ENCODE measurements at regions not wholly inside any gene's neighbourhood (a gene's known extent, or its start where the extent isn't known, plus 50 kb on each side); places are given as distances from the start of the nearest gene placed in this dataset.
"Not testable (repeated sequence)": the region's sequence is repeated elsewhere in the genome, so short reads cannot be mapped to it uniquely, and the experiment has no call there.

GRCh38 chr6:134621858-134622257 lies 303.9 kb upstream of the SGK1 start:
- H3K36me3 ChIP-seq (ENCODE audit: control insufficient read depth, insufficient read depth, low read length) = no peaks in the 10 kb centered on the region
- no peak for TF ChIP-seq CTCF (IDR thresholded peaks at IDR 0.05)
- no peak overlapping the region for H3K9ac ChIP-seq
- H3K4me3 ChIP-seq (ENCODE audit: low read depth, low read length) = no peak overlapping the region
- H3K9me3 ChIP-seq (ENCODE audit: control insufficient read depth, low read length) = no peaks in the 10 kb centered on the region
- H3K4me1 ChIP-seq = no peaks in the 10 kb centered on the region
- H3K79me2 ChIP-seq = no peaks in the 10 kb centered on the region
- no peaks in the 10 kb centered on the region for H3K27me3 ChIP-seq (ENCODE audit: control insufficient read depth, insufficient read depth, low read length)
- no peak overlapping the region for H3K4me2 ChIP-seq (ENCODE audit: low read length)
- peak overlapping the region; percentile 9 for H2AFZ ChIP-seq
- no peak overlapping the region for H3K27ac ChIP-seq

GRCh38 chr6:134619789-134620188 lies 301.9 kb upstream of the SGK1 start:
- no peak for TF ChIP-seq CTCF (IDR thresholded peaks at IDR 0.05)
- no peak overlapping the region for H3K4me2 ChIP-seq (ENCODE audit: low read length)
- no peak overlapping the region for H2AFZ ChIP-seq
- H3K36me3 ChIP-seq (ENCODE audit: control insufficient read depth, insufficient read depth, low read length) = no peaks in the 10 kb centered on the region
- H3K79me2 ChIP-seq = no peaks in the 10 kb centered on the region
- H3K27me3 ChIP-seq (ENCODE audit: control insufficient read depth, insufficient read depth, low read length) = no peaks in the 10 kb centered on the region
- no peaks in the 10 kb centered on the region for H3K4me1 ChIP-seq
- H3K4me3 ChIP-seq (ENCODE audit: low read depth, low read length) = no peak overlapping the region
- no peak overlapping the region for H3K27ac ChIP-seq
- no peak overlapping the region for H3K9ac ChIP-seq
- no peaks in the 10 kb centered on the region for H3K9me3 ChIP-seq (ENCODE audit: control insufficient read depth, low read length)

GRCh38 chr6:134619077-134619476 lies 301.2 kb upstream of the SGK1 start:
- TF ChIP-seq CTCF (IDR thresholded peaks at IDR 0.05) = no peak
- Histone ChIP-seq H3K4me1 (no peaks in the 10 kb centered on the region), H3K4me2 (ENCODE audit: low read length) (no peak overlapping the region), H3K79me2 (no peaks in the 10 kb centered on the region), H3K27ac (no peak overlapping the region), H3K4me3 (ENCODE audit: low read depth, low read length) (no peak overlapping the region), H3K9ac (no peak overlapping the region), H3K36me3 (ENCODE audit: control insufficient read depth, insufficient read depth, low read length) (no peaks in the 10 kb centered on the region), H3K9me3 (ENCODE audit: control insufficient read depth, low read length) (no peaks in the 10 kb centered on the region), H2AFZ (no peak overlapping the region), H3K27me3 (ENCODE audit: control insufficient read depth, insufficient read depth, low read length) (no peaks in the 10 kb centered on the region)

GRCh38 chr6:134614606-134615485 lies 296.9 kb upstream of the SGK1 start:
- Histone ChIP-seq H3K4me2 (ENCODE audit: low read length) (no peak overlapping the region), H2AFZ (no peak overlapping the region), H3K4me3 (ENCODE audit: low read depth, low read length) (no peak overlapping the region), H3K9me3 (ENCODE audit: control insufficient read depth, low read length) (no peaks in the 10 kb centered on the region), H3K27me3 (ENCODE audit: control insufficient read depth, insufficient read depth, low read length) (no peaks in the 10 kb centered on the region), H3K27ac (no peak overlapping the region), H3K4me1 (no peaks in the 10 kb centered on the region), H3K9ac (no peak overlapping the region), H3K36me3 (ENCODE audit: control insufficient read depth, insufficient read depth, low read length) (no peaks in the 10 kb centered on the region), H3K79me2 (no peaks in the 10 kb centered on the region)
- no peak for TF ChIP-seq CTCF (IDR thresholded peaks at IDR 0.05)

- H3K27me3 ChIP-seq (ENCODE audit: control insufficient read depth, insufficient read depth, low read length); H3K27ac ChIP-seq; H3K9ac ChIP-seq; H3K4me2 ChIP-seq (ENCODE audit: low read length); H2AFZ ChIP-seq; H3K4me3 ChIP-seq (ENCODE audit: low read depth, low read length); H3K9me3 ChIP-seq (ENCODE audit: control insufficient read depth, low read length); H3K36me3 ChIP-seq (ENCODE audit: control insufficient read depth, insufficient read depth, low read length); H3K79me2 ChIP-seq; H3K4me1 ChIP-seq: not testable (repeated sequence)
These were observed 294.2 kb upstream of the SGK1 start for GRCh38 chr6:134612128-134612527.
